HEK293T (cell line): ENCODE measurements at regions not wholly inside any gene's neighbourhood (a gene's known extent, or its start where the extent isn't known, plus 50 kb on each side); places are given as distances from the start of the nearest gene placed in this dataset.

ENCODE experiments used
- ARNT ChIP-seq: fragments of 450-650 bp; IDR thresholded peaks from 2 replicates; pipeline ENCODE4 v1.6.1; 2017; ENCODE audit warnings: mild to moderate bottlenecking
- BHLHE40 ChIP-seq: fragments of 450-650 bp; IDR thresholded peaks from 2 replicates; pipeline ENCODE4 v1.6.1; 2016; ENCODE audit warnings: mild to moderate bottlenecking, moderate library complexity, borderline replicate concordance
- ELF4 ChIP-seq: fragments of 450-650 bp; IDR thresholded peaks from 2 replicates; pipeline ENCODE4 v1.6.1; 2017; ENCODE audit warnings: antibody characterized with exemption
- FOXA1 ChIP-seq: fragments of 450-650 bp; IDR thresholded peaks from 2 replicates; pipeline ENCODE4 v1.6.1; 2016; ENCODE audit warnings: mild to moderate bottlenecking
- FOXK2 ChIP-seq: fragments of 450-650 bp; IDR thresholded peaks from 2 replicates; pipeline ENCODE4 v1.6.1; 2016; ENCODE audit warnings: mild to moderate bottlenecking
- FOXM1 ChIP-seq: fragments of 450-650 bp; IDR thresholded peaks from 2 replicates; pipeline ENCODE4 v1.6.1; 2017; ENCODE audit warnings: mild to moderate bottlenecking, borderline replicate concordance
- L3MBTL2 ChIP-seq: fragments of 450-650 bp; conservative IDR thresholded peaks from 2 replicates; pipeline ENCODE4 v1.6.1; 2016; ENCODE audit warnings: mild to moderate bottlenecking
- LEF1 ChIP-seq: fragments of 450-650 bp; IDR thresholded peaks from 2 replicates; pipeline ENCODE4 v1.6.1; 2017; ENCODE audit warnings: mild to moderate bottlenecking, borderline replicate concordance
- SP1 ChIP-seq: fragments of 450-650 bp; IDR thresholded peaks from 2 replicates; pipeline ENCODE4 v1.6.1; 2017
- TARDBP ChIP-seq: fragments of 450-650 bp; IDR thresholded peaks from 2 replicates; pipeline ENCODE4 v1.6.1; 2016
- ZNF384 ChIP-seq: fragments of 450-650 bp; IDR thresholded peaks from 2 replicates; pipeline ENCODE4 v1.6.1; 2016
- TF ChIP-seq, protein P1 (sequence below): fragments of 450-650 bp; IDR thresholded peaks from 2 replicates; pipeline ENCODE4 v1.6.1; 2016

DNA sequence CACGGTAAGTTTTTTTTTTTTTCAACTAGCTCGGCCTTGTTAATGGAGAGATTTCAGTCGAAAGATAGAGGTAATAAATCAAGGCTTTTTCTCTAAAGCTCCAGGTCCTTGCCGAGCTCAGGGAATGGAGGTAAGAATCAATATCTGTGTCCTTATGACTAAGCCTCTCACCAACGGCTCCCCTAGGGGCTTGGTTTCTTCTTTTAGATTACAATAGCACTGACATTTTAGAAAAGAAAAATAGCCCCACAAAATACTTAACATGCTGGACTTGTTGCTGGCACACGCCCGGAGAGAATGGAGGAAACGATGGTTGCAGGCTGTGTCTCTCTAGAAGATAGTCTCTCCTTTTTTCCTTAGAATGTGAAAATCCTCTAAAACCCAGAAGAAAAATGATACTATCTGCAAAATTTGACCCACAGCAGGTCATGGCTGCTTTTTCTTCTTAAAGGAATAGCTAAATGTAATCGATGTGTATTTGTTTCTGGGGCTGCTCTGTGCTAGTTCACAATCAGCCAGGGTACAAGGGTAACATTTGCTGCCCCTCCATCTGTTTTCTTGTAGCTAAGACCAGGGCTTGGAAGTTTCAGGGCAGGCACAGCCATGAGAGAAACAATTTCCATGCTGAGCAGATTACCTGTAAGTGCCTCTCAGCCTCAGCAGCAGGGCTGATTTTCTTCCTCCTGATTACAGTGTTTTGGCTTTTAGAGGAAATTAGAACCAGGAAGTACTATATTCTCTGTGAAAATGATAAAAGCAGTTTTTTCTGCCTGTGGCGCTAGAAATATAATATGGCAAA is 86.2 kb upstream of the GNG12 start:
- TF ChIP-seq L3MBTL2 (no peak), FOXA1 (no peak), FOXM1 (no peak), ZNF384 (no peak), ARNT (no peak), SP1 (no peak), LEF1 (no peak), FOXK2 (no peak), ELF4 (no peak), TARDBP (no peak), BHLHE40 (no peak)
- TF ChIP-seq, protein P1, sequence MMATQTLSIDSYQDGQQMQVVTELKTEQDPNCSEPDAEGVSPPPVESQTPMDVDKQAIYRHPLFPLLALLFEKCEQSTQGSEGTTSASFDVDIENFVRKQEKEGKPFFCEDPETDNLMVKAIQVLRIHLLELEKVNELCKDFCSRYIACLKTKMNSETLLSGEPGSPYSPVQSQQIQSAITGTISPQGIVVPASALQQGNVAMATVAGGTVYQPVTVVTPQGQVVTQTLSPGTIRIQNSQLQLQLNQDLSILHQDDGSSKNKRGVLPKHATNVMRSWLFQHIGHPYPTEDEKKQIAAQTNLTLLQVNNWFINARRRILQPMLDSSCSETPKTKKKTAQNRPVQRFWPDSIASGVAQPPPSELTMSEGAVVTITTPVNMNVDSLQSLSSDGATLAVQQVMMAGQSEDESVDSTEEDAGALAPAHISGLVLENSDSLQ, result no peak
